GM13977 (cell line): ENCODE measurements at regions not wholly inside any gene's neighbourhood (a gene's known extent, or its start where the extent isn't known, plus 50 kb on each side); places are given as distances from the start of the nearest gene placed in this dataset.

ENCODE experiments used
- DNase-seq: peaks from one replicate; pipeline ENCODE4 v3.0.0; 2012; ENCODE audit warnings: low spot score
- CTCF ChIP-seq: IDR thresholded peaks from 2 replicates; pipeline ENCODE4 v1.5.1; 2012; ENCODE audit warnings: mild to moderate bottlenecking, control low read depth; ENCODE audit not compliant: insufficient read depth; ENCODE audit errors: extremely low read depth, missing control alignments
- in situ Hi-C: fragments of 300-500 bp; cut with MboI; formaldehyde crosslinking; loops from one replicate; pipeline ENCODE4 v1.12.0; 2022; ENCODE audit warnings: low sequenced_read_pairs, low pct_unique_long_range_greater_than_20kb, mixed read lengths, inconsistent platforms; ENCODE audit not compliant: unreplicated experiment

DNA sequence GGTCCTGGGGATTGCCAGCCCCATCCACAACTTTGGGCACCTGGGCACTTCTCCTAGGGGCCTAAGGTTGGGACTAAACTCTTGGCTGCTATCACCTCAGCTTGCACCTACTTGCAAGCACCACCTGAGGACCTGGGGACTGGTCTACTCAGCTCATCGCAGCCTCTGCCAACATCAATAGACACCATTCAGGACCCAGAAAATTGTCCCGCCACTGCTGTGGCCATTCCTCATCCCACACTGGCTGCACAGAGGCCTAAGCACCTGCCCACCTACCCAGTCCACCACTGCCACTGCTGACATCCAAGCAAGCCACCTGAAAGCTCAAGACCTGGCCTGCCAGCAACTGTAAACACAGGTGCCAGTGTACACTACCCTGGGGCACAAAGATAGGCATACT lies 234.1 kb downstream of the STK31 start:
- no peak for TF ChIP-seq CTCF
- no peak for DNase-seq
- in situ Hi-C loops = no loop called here

GRCh38 chr7:23945472-23945871 lies 235.5 kb downstream of the STK31 start:
- TF ChIP-seq CTCF = no peak
- no peak for DNase-seq
- in situ Hi-C loops = no loop called here

GRCh38 chr7:23955145-23955544 lies 245.1 kb downstream of the STK31 start:
- in situ Hi-C loops = no loop called here
- no peak for DNase-seq

GRCh38 chr7:23955600-23956149 lies 245.7 kb downstream of the STK31 start:
- in situ Hi-C loops = no loop called here
- DNase-seq = no peak
- no peak for TF ChIP-seq CTCF

More at GRCh38 chr7:23955145-23955544, 245.1 kb downstream of the STK31 start:
- TF ChIP-seq CTCF = no peak

- in situ Hi-C loops = no loop called here
- TF ChIP-seq CTCF = no peak
- no peak for DNase-seq
Measured at GRCh38 chr7:23956772-23957576, 247.0 kb downstream of the STK31 start.

GRCh38 chr7:23959821-23960220 lies 249.8 kb downstream of the STK31 start:
- DNase-seq = no peak
- in situ Hi-C loops = no loop called here
- no peak for TF ChIP-seq CTCF

GRCh38 chr7:23960361-23960760 lies 250.3 kb downstream of the STK31 start:
- DNase-seq = no peak
- in situ Hi-C loops = no loop called here
- no peak for TF ChIP-seq CTCF
